GM19438 (cell line): ENCODE measurements at regions not wholly inside any gene's neighbourhood (a gene's known extent, or its start where the extent isn't known, plus 50 kb on each side); places are given as distances from the start of the nearest gene placed in this dataset.
"Not testable (repeated sequence)": the region's sequence is repeated elsewhere in the genome, so short reads cannot be mapped to it uniquely, and the experiment has no call there.

Experiments used
- ATAC-seq: cut with Tn5 transposase; IDR thresholded peaks from one replicate; pipeline ENCODE4 v1.9.1; 2021; ENCODE audit warnings: low read depth; ENCODE audit not compliant: unreplicated experiment

DNA sequence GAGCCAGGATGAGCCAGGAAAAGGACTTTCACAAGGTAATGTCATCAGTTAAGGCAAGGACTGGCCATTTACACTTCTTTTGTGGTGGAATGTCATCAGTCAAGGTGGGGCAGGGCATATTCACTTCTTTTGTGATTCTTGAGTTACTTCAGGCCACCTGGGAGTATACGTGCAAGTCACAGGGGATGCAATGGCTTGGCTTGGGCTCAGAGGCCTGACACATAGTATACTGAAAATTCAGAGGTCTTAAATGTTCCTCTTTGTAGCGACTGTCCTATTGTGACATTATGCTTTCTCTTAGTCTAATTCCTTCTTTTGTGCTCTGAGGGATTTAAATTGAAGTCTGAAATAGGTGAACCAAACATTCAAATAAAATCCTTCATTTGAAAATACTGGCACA lies 121.8 kb upstream of the TFPI start:
- not testable (repeated sequence) for ATAC-seq

DNA sequence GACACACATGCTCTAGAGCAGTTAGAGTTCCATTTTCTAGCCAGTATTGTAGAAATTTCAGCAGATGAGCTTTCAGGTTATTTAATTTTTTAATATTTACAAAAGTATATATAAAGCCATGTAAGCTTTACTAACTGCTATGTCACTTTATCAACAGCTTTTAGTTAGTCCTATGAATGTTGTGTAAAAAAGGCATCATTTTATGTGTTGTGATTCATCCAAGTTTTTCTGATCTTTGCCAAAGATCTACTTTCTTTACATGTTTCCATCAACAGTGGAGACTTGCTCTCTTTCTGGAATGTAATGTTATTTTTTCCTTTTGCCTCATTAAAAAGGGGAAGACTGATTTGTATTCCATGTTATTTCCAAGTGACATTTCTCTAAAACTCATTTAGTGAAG lies 125.2 kb upstream of the TFPI start:
- no peak for ATAC-seq

GRCh38 chr2:187684174-187684573 lies 129.9 kb upstream of the TFPI start:
- ATAC-seq, result no peak

DNA sequence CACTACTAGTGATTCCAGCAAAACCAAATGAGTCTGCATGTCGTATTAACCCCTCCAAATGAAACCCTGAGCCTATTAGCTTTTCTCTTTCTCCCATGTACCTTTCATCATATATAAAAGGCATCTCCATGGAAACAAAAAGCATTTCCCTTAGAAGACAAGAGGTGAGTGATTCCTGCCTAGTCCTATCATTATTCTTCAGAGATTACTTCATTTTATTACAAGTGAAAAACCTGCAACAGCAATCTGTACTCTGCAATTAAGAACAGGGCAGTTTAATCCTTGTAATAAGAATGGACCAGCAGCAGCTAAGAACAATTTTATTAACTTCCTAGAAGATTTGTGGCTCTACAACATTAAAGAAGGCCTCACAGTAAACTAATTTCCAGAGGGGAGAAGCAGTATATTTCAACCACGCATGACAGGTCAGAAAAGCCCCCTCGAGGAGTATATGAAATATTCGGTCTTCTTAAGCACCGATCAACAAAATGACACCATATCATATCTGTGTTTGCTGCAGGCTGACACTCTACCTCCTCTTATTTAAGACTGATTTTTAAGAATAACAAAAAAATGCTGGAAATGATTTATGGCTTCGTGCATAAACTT lies 132.3 kb upstream of the TFPI start:
- no peak for ATAC-seq

- no peak for ATAC-seq
Observed at GRCh38 chr2:187687585-187687984, 133.3 kb upstream of the TFPI start.

- no peak for ATAC-seq
Observed at GRCh38 chr2:187689372-187689771, 135.1 kb upstream of the TFPI start.

DNA sequence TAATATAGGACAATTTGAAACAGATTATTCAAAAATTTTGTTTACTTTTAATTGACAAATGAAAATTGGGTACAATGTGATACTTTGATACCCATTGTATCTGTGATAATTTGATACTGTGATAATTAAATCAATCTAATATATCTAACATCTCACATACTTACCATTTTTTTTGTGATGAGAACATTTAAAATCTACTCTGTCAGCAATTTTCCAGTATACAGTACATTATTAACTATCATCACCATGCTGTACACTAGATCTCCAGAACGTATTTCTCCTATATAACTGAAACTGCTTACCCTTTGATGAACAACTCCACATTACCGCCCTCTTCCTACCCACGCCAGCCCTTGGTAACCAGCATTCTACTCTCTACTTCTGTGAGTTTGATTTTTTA lies 139.7 kb upstream of the TFPI start:
- ATAC-seq, result no peak

GRCh38 chr2:187696644-187697043 lies 142.4 kb upstream of the TFPI start:
- not testable (repeated sequence) for ATAC-seq

DNA sequence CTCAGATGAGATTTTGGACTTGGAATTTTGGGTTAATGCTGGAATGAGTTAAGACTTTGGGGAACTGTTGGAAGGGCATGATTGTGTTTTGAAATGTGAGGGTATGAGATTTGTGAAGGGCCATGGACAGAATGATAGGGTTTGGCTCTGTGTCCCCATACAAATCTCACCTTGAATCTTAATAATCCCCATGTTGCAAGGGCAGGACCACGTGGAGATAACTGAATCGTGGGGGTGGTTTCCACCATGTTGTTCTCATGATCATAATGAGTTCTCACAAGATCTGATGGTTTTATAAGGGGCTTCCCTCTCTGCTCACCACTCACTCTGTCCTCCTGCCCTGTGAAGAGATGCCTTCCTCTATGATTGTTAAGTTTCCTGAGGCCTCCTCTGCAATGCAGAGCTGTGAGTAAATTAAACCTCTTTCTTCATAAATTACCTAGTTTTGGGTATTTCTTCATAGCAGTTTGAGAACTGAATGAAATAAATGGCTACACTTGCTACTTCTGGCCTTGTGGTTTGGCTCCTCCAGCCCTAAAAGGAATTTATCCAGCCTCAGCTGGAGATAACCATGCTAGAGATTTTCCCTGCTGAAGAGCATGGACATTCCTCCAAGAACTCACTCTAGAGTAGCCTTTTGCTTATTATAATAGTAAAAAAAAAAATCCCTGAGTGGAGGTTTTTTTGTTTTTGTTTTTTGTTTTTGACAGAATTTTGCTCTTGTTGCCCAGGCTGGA lies 144.3 kb upstream of the TFPI start:
- no peak for ATAC-seq

DNA sequence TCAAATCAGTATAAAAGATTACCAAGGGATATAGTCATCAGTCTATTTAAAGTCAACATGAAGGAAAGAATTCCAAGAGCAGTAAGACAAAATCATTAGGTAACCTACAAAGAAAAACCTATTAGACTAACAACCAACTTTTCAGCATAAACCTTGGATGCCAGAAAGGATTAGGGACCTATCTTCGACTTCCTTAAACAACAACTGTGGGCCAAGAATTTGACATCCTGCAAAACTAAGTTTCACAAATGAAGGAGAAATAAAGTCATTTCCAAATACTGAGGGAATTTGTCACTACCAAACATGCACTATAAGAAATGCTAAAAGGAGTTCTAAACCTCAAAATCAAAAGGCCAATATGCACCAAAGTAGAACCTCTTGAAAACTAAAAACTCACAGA lies 147.9 kb upstream of the TFPI start:
- ATAC-seq, result no peak

- no peak for ATAC-seq
Observed at GRCh38 chr2:187708272-187708671, 154.0 kb upstream of the TFPI start.

DNA sequence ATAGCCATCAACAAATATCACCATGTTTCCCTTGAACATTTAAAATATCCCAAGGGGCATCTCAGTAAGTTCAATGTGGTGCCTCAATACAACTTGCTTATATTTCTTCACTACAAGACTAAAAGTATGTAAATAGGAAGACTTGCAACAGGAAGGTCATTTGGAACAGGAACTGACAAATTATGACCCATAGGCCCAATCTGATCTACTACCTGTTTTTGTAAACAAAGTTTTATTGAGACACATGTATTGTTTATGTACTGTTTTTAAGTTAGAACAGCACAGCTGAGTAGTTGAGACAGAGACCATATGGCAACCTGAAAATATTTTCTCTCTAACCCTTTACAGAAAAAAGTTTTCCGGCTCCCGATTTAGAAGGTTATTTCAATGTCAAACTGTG lies 154.8 kb upstream of the TFPI start:
- no peak for ATAC-seq

GRCh38 chr2:187710791-187711521 lies 156.7 kb upstream of the TFPI start:
- no peak for ATAC-seq

DNA sequence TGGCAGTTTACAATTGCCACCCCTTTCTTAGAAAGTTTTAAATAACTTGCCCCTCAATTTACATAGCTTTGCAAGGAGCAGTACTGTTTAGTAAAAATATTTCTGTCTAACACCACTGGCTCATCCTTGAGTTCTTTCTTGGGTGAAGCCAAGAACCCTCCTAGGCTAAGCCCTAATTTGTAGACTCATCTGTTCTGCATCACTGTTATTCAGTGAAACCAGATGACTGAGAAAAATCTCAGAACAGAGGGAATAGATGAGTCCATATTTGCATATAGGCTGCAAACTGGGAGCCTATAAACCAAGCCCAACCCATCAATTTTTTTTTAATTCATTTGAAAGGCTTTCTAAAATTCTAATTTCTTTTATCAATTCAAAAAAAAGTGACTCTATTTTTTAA lies 161.4 kb upstream of the TFPI start:
- no peak for ATAC-seq

GRCh38 chr2:187716301-187716700 lies 162.1 kb upstream of the TFPI start:
- no peak for ATAC-seq

- ATAC-seq, result no peak
Observed at GRCh38 chr2:187718092-187718491, 163.9 kb upstream of the TFPI start.

DNA sequence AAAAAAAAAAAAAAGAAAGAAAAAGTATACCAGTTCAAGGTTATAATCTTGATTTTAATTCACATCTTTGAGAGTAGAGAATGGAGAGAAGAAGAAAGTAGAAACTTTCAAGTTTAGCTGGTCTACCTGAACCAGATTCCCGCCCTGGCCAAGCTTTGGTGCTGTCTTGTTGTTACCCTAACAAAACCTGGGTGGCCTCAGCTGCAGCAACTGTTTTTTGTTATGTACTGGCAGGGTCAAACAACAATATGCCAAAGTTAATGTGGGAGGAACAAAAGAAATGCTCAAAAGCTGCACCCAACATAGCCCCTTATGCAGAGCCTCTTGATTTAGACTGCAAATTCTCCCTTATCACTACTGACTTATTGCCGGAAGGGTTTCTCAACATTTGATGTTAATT lies 165.3 kb upstream of the TFPI start:
- no peak for ATAC-seq

DNA sequence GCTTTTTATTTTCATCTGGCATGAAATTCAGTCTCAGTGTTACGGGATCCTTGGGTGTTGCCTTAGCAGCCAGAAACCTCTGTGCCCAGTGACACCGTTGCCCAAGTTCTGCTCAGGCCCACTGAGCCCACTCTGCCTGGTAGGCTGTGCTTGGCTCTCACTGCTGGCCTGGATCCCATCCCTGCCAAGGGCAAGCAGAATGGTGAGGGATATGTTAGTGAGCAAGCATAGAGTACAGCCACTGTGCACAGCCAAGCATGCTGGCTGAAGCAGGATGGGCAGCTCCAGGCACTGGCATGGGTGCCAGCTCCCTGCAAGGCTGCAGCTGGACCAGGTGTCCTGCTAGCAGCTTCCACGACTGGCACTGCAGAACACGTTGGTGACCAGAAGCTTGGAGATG lies 194.7 kb upstream of the TFPI start:
- ATAC-seq, result no peak

DNA sequence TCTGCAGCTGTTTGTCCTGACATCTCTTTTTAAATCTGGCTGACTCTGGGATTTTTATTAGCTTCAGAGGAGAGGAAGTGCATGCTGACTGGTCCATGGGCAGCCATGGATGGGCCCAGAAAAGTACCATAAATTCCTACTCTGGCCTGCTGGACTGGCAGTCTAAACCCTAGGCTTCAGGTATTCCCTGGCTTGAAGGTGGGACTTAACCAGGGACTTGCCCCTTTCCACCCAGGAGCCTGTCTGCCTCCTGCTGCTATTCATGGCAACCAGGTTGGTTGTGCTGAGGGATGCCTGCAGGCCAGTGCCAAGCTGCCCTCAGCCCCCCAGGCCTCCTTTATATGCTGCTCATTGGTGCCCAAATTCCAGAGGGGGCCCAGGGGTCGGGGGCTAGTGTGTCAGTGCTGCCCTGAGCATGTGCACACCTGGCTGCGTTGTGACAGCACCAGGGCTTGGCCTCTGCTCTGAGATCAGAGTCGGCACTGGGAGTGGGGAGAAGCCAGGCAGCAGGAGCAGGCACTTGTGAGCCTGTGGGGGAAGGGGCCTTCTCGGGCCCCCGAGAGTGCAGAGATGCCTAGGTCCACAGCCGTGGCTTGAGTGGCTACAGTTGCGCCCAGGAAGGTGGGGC lies 195.7 kb upstream of the TFPI start:
- no peak for ATAC-seq

GRCh38 chr2:187768995-187769394 lies 214.8 kb upstream of the TFPI start:
- ATAC-seq, result no peak

DNA sequence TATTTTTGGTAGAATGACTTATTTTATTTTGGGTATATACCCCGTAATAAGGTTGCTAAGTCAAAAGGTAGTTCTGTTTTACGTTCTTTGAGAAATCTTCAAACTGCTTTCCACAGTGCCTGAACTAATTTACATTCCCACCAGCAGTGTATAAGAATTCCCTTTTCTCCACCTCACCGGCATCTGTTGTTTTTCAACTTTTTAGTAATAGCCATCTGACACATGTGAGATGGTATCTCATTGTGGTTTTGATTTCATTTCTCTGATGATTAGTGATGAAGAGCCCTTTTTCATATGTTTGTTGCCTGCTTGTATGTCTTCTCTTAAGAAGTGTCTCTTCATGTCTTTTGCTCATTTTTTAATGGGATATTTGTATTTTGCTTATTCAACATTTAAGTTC lies 215.2 kb upstream of the TFPI start:
- no peak for ATAC-seq
